Gastroesophageal sphincter (tissue), 4 donors: ENCODE measurements at regions not wholly inside any gene's neighbourhood (a gene's known extent, or its start where the extent isn't known, plus 50 kb on each side); places are given as distances from the start of the nearest gene placed in this dataset.

ENCODE experiments used
- ATAC-seq: fragments of 150-250 bp; one replicate; pipeline ENCODE4 v1.9.1; 2016; ENCODE audit warnings: mild to moderate bottlenecking, moderate library complexity
- H3K27ac ChIP-seq, 4 donors: fragments of 200-600 bp; sonication (generic) in 3 of 4; 1 replicate in 3 of 4; 2 replicates in 1 of 4; pipeline ENCODE4 v1.5.1; 2016 to 2019
- H3K27me3 ChIP-seq: fragments of 200-600 bp; sonication (generic); one replicate; pipeline ENCODE4 v1.5.1; 2019
- H3K36me3 ChIP-seq, 2 donors: fragments of 200-600 bp; sonication (generic); one replicate each; pipeline ENCODE4 v1.5.1; 2019; ENCODE audit warnings: control low read depth in 1 of 2
- H3K4me1 ChIP-seq, 3 donors: fragments of 200-600 bp; sonication (generic); 1 replicate in 2 of 3; 2 replicates in 1 of 3; pipeline ENCODE4 v1.5.1; 2016 to 2019; ENCODE audit warnings: control low read depth in 2 of 3
- H3K4me3 ChIP-seq, 2 donors: fragments of 200-600 bp; sonication (generic); one replicate each; pipeline ENCODE4 v1.5.1; 2019; ENCODE audit warnings: mild to moderate bottlenecking in 1 of 2, moderate library complexity in 1 of 2
- H3K9me3 ChIP-seq, 3 donors: fragments of 200-600 bp; sonication (generic); one replicate each; pipeline ENCODE4 v1.5.1; 2017 to 2019; ENCODE audit warnings: control low read depth in 2 of 3
- EP300 ChIP-seq: sonication (generic); formaldehyde crosslinking; IDR thresholded peaks from one replicate; pipeline ENCODE4 v1.6.1; 2017; ENCODE audit warnings: antibody characterized with exemption, mild to moderate bottlenecking
- POLR2A ChIP-seq, 2 donors: fragments of 450-650 bp; IDR thresholded peaks; one replicate each; pipeline ENCODE4 v1.6.1; 2017; ENCODE audit warnings: antibody characterized with exemption in 2 of 2, mild to moderate bottlenecking in 2 of 2, moderate library complexity in 1 of 2
- POLR2AphosphoS5 ChIP-seq: sonication (generic); formaldehyde crosslinking; IDR thresholded peaks from one replicate; pipeline ENCODE4 v1.6.1; 2017; ENCODE audit warnings: antibody characterized with exemption
- WGBS, 2 donors: methylation state at CpG; one replicate each; pipeline ENCODE4 v1.1.5; 2018; ENCODE audit warnings: low coverage in 1 of 2; 5-methylcytosine and 5-hydroxymethylcytosine counted together
- TF ChIP-seq, protein P1 (sequence below), 4 experiments: fragments of 200-600 bp in 2 of 4; fragments of 450-650 bp in 2 of 4; sonication (generic) in 1 of 4; IDR thresholded peaks; one replicate each; pipeline ENCODE4 v1.5.1; 2017 to 2019; ENCODE audit warnings: antibody characterized with exemption in 4 of 4, mild to moderate bottlenecking in 2 of 4, moderate library complexity in 2 of 4

DNA sequence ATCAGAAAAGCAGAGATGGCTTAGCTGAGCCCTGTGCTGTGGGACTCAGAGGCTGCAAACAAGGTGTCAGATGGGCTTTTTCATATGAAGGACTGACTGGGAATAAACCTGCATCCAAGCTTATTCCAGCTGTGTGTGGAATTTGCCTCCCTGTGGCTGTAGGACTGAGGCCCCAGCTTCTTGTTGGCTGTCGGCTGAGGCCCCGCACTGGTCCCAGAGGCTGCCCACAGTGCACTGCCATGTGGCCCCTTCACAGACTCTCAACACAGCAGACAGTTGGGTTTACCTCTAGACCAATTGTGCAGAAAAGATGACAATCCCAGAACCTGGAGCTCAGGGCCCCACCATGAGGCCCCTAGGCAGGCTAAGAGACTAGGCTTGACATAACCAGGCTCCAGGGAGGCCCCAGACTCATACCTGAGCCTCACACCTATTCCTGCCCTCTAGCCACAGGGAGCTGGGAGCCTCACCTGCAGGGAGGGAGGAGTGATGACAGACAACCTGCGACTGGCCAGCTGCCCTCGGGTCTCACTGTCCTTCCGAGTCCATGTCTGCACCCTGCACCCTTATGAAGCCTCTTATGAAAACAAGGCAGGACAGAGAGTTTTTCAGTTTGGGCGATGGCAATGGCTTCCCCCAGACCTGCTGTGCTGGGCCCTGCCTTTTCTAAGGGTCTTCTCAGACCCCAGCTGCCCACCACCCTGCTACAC is 615.5 kb downstream of the NPHP4 start:
- H3K4me1 ChIP-seq = peaks cover 0 to 8% (median 0%) of the 10 kb centered on the region in 3 donors
- peaks cover 78% of the 10 kb centered on the region for H3K27me3 ChIP-seq
- H3K27ac ChIP-seq = no peak overlapping the region
- TF ChIP-seq, protein P1, sequence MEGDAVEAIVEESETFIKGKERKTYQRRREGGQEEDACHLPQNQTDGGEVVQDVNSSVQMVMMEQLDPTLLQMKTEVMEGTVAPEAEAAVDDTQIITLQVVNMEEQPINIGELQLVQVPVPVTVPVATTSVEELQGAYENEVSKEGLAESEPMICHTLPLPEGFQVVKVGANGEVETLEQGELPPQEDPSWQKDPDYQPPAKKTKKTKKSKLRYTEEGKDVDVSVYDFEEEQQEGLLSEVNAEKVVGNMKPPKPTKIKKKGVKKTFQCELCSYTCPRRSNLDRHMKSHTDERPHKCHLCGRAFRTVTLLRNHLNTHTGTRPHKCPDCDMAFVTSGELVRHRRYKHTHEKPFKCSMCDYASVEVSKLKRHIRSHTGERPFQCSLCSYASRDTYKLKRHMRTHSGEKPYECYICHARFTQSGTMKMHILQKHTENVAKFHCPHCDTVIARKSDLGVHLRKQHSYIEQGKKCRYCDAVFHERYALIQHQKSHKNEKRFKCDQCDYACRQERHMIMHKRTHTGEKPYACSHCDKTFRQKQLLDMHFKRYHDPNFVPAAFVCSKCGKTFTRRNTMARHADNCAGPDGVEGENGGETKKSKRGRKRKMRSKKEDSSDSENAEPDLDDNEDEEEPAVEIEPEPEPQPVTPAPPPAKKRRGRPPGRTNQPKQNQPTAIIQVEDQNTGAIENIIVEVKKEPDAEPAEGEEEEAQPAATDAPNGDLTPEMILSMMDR (IDR thresholded peaks at IDR 0.05) = no peak
- TF ChIP-seq EP300 (no peak), POLR2AphosphoS5 (no peak), POLR2A (IDR thresholded peaks at IDR 0.05) (no peak)
- H3K9me3 ChIP-seq = peaks cover 0 to 19% (median 0%) of the 10 kb centered on the region in 3 donors
- H3K36me3 ChIP-seq = no peaks in the 10 kb centered on the region
- 100% methylated on average over 1 of the region's 6 CpGs; no CpG with 5 or more reads in 1 of the 2 donors for WGBS, 2 donors
- ATAC-seq = no peak
- H3K4me3 ChIP-seq = no peak overlapping the region

DNA sequence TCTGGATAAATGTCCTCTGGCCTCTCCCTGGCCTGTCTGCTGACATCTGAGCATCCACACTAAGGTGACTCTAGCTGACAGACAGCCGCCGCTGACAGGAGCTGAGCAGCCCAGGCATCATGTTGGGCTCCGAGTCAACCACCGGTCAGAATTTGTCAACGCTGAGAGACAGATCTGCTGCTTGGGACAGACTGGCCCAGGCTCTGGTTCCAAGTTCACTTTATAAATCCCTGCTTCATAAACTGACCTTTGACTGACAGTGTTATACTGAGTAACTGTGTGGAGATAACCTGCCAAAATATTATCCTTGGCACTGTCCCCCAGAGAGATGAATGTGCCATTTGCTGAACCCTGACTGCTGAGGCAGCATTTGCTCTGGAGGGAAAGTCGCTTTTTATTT is 616.7 kb downstream of the NPHP4 start:
- peaks cover 78% of the 10 kb centered on the region for H3K27me3 ChIP-seq
- H3K4me3 ChIP-seq = no peak overlapping the region
- 5 to 29% methylated on average over 1 to 2 of the region's 6 CpGs for WGBS, 2 donors
- H3K27ac ChIP-seq = no peak overlapping the region
- no peaks in the 10 kb centered on the region for H3K36me3 ChIP-seq
- TF ChIP-seq, protein P1 (IDR thresholded peaks at IDR 0.05) = no peak
- TF ChIP-seq EP300 (no peak), POLR2AphosphoS5 (no peak), POLR2A (IDR thresholded peaks at IDR 0.05) (no peak)
- peaks cover 0 to 8% (median 0%) of the 10 kb centered on the region in 3 donors for H3K4me1 ChIP-seq
- H3K9me3 ChIP-seq = peaks cover 0 to 19% (median 0%) of the 10 kb centered on the region in 3 donors
- ATAC-seq = no peak

DNA sequence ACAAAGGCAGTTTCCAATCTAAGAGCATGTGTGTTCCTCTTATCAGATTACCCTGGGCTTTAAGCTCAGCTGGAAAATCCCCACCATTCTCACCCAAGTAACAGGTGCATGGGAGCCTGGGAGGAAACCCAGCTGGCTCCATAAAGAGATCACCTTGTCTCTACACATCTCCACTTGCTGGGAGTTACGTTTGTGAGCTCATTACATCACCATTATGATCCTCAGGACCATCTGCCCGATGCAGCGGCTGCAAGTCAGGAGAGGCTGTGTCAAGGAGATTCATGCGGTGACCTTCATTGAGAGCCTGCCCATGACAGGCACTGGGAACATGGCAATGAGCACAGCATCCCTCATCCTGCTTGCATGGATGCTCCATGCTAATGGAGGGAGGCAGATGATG is 618.0 kb downstream of the NPHP4 start:
- ATAC-seq = no peak
- H3K27me3 ChIP-seq = peaks cover 76% of the 10 kb centered on the region

DNA sequence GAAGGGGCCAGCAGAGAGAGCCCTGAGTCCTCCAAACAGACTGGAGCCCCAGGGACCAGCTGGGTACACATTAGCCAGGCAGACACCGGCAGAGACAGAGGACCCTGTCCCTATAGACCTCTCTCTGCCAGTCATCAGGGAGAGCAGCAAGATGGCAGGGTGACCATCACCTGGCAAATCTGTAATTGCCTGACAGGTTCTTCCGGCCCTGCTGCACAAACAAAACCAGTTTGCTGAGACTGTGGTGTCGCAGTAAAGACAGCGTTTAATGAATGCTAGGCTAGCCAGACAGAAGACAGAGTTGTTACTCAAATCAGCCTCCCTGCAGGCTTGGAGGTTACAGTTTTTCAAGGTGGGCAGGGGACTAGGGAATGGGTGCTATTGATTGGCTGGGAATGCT is 618.9 kb downstream of the NPHP4 start:
- Histone ChIP-seq H3K4me3 (no peak overlapping the region), H3K4me1 (peaks cover 0 to 8% (median 0%) of the 10 kb centered on the region in 3 donors), H3K36me3 (no peaks in the 10 kb centered on the region), H3K27ac (no peak overlapping the region), H3K9me3 (peaks cover 0 to 19% (median 0%) of the 10 kb centered on the region in 3 donors), H3K27me3 (peaks cover 78% of the 10 kb centered on the region)
- WGBS, 2 donors = 83% methylated on average over 3 of the region's 4 CpGs; no CpG with 5 or more reads in 1 of the 2 donors
- no peak for ATAC-seq
- TF ChIP-seq POLR2A (IDR thresholded peaks at IDR 0.05) (no peak), EP300 (no peak), POLR2AphosphoS5 (no peak)
- TF ChIP-seq, protein P1 (IDR thresholded peaks at IDR 0.05) = no peak

More for the DNA sequence above, 618.0 kb downstream of the NPHP4 start:
- H3K4me1 ChIP-seq = peaks cover 0 to 8% (median 0%) of the 10 kb centered on the region in 3 donors
- no peaks in the 10 kb centered on the region for H3K36me3 ChIP-seq
- 95% methylated on average over 4 of the region's 4 CpGs; no CpG with 5 or more reads in 1 of the 2 donors for WGBS, 2 donors
- H3K4me3 ChIP-seq = no peak overlapping the region
- TF ChIP-seq, protein P1 (IDR thresholded peaks at IDR 0.05) = no peak
- TF ChIP-seq POLR2AphosphoS5 (no peak), POLR2A (IDR thresholded peaks at IDR 0.05) (no peak), EP300 (no peak)
- H3K27ac ChIP-seq = no peak overlapping the region
- H3K9me3 ChIP-seq = peaks cover 0 to 19% (median 0%) of the 10 kb centered on the region in 3 donors

DNA sequence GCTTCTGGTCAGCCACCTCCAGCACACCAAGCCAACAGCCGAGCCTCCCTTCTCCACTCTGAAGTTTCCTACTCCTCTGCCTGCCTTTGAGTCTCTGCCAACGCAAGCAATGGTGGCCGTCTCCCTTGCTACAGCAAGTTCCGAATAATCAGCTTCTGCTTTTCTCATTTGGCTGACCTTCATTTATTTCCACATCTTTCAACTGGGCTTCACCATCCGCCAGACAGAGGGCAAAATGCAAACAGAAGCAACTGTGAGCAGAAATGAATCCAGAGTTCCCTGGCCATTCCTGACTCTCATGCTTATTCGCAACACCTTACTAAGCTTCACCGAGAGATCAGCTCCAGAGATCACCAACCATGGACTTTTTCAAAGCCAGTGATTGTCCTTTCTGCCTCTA is 621.0 kb downstream of the NPHP4 start:
- TF ChIP-seq POLR2A (IDR thresholded peaks at IDR 0.05) = no peak
- TF ChIP-seq EP300 = no peak
- no peak for TF ChIP-seq POLR2AphosphoS5
- TF ChIP-seq, protein P1 (IDR thresholded peaks at IDR 0.05) = no peak
- 67 to 82% methylated on average over 5 to 7 of the region's 7 CpGs for WGBS, 2 donors
- ATAC-seq = no peak
- Histone ChIP-seq H3K27me3 (peaks cover 79% of the 10 kb centered on the region), H3K4me3 (no peak overlapping the region), H3K36me3 (no peaks in the 10 kb centered on the region), H3K9me3 (peaks cover 0 to 19% (median 0%) of the 10 kb centered on the region in 3 donors), H3K27ac (no peak overlapping the region), H3K4me1 (peaks cover 0 to 8% (median 0%) of the 10 kb centered on the region in 3 donors)
